Peyer's patch (tissue), 4 donors: ENCODE measurements at regions not wholly inside any gene's neighbourhood (a gene's known extent, or its start where the extent isn't known, plus 50 kb on each side); places are given as distances from the start of the nearest gene placed in this dataset.
A peak's percentile ranks its signal among the peaks of the same experiment; 100 is the strongest.

Experiments
- DNase-seq, 3 donors: peaks; one replicate each; pipeline ENCODE4 v3.0.0-alpha.2; 2017 to 2019
- H3K27ac ChIP-seq, 4 donors: fragments of 200-600 bp; sonication (generic); one replicate each; pipeline ENCODE4 v1.5.1; 2016 to 2019
- H3K27me3 ChIP-seq, 2 donors: fragments of 200-600 bp; sonication (generic); one replicate each; pipeline ENCODE4 v1.5.1; 2019
- H3K36me3 ChIP-seq, 3 donors: fragments of 200-600 bp; sonication (generic); one replicate each; pipeline ENCODE4 v1.5.1; 2016 to 2019
- H3K4me1 ChIP-seq, 4 donors: fragments of 200-600 bp; sonication (generic); one replicate each; pipeline ENCODE4 v1.5.1; 2016 to 2019
- H3K4me3 ChIP-seq, 4 donors: fragments of 200-600 bp; sonication (generic); 1 replicate in 3 of 4; 2 replicates in 1 of 4; pipeline ENCODE4 v1.5.1; 2016 to 2019; ENCODE audit warnings: mild to moderate bottlenecking in 1 of 4
- H3K9me3 ChIP-seq, 4 donors: fragments of 200-600 bp; sonication (generic); one replicate each; pipeline ENCODE4 v1.5.1; 2016 to 2019; ENCODE audit warnings: mild to moderate bottlenecking in 1 of 4
- POLR2A ChIP-seq, 2 donors: fragments of 450-650 bp; IDR thresholded peaks; one replicate each; pipeline ENCODE4 v1.5.1; 2017; ENCODE audit warnings: antibody characterized with exemption in 2 of 2, mild to moderate bottlenecking in 2 of 2, moderate library complexity in 2 of 2
- TF ChIP-seq, protein P1 (sequence below), 6 experiments: fragments of 450-650 bp in 4 of 6; fragments of 200-600 bp in 2 of 6; sonication (generic) in 1 of 6; IDR thresholded peaks; one replicate each; pipeline ENCODE4 v1.5.1; 2017 to 2019; ENCODE audit warnings: antibody characterized with exemption in 6 of 6, mild to moderate bottlenecking in 3 of 6, moderate library complexity in 1 of 6

- Histone ChIP-seq H3K36me3 (no peaks in the 10 kb centered on the region), H3K9me3 (no peaks in the 10 kb centered on the region), H3K27ac (no peak overlapping the region), H3K27me3 (no peaks in the 10 kb centered on the region), H3K4me3 (no peak overlapping the region), H3K4me1 (peaks cover 0 to 10% (median 3%) of the 10 kb centered on the region in 4 donors)
- DNase-seq = peak in 1 of 3 donors; percentile 38
- TF ChIP-seq, protein P1, sequence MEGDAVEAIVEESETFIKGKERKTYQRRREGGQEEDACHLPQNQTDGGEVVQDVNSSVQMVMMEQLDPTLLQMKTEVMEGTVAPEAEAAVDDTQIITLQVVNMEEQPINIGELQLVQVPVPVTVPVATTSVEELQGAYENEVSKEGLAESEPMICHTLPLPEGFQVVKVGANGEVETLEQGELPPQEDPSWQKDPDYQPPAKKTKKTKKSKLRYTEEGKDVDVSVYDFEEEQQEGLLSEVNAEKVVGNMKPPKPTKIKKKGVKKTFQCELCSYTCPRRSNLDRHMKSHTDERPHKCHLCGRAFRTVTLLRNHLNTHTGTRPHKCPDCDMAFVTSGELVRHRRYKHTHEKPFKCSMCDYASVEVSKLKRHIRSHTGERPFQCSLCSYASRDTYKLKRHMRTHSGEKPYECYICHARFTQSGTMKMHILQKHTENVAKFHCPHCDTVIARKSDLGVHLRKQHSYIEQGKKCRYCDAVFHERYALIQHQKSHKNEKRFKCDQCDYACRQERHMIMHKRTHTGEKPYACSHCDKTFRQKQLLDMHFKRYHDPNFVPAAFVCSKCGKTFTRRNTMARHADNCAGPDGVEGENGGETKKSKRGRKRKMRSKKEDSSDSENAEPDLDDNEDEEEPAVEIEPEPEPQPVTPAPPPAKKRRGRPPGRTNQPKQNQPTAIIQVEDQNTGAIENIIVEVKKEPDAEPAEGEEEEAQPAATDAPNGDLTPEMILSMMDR (IDR thresholded peaks at IDR 0.05) = no peak
- no peak for TF ChIP-seq POLR2A (IDR thresholded peaks at IDR 0.05)
Observed at GRCh38 chr15:77547801-77548588, 84.7 kb downstream of the LINGO1 start.

DNA sequence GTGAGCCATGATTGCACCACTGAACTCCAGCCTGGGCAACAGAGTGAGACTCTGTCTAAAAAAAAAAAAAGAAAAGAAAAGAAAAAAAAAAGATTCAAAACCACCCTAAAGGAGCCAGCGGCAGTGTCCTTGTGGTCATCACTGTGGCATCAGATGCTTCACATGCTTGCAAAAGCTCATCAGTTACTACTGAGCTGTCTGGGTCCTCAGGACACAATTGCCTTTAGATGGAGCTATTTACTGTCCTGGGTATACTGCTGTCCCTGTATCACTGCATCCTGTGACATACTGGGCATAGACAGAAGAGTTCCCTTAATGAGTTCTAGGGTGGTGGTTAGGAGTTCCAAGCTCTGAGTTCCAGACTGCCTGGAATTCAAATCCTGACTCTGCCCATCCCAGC lies 85.8 kb downstream of the LINGO1 start:
- DNase-seq = no peak
- H3K9me3 ChIP-seq = no peaks in the 10 kb centered on the region

GRCh38 chr15:77546050-77546501 lies 86.6 kb downstream of the LINGO1 start:
- Histone ChIP-seq H3K4me3 (no peak overlapping the region), H3K36me3 (no peaks in the 10 kb centered on the region), H3K9me3 (no peaks in the 10 kb centered on the region), H3K27me3 (no peaks in the 10 kb centered on the region), H3K27ac (no peak overlapping the region), H3K4me1 (peaks cover 0 to 16% (median 4%) of the 10 kb centered on the region in 4 donors)
- no peak for TF ChIP-seq POLR2A (IDR thresholded peaks at IDR 0.05)
- TF ChIP-seq, protein P1 (IDR thresholded peaks at IDR 0.05) = no peak
- DNase-seq = peak in 1 of 3 donors; percentile 28

More for the DNA sequence above, 85.8 kb downstream of the LINGO1 start:
- Histone ChIP-seq H3K4me1 (peaks cover 0 to 16% (median 4%) of the 10 kb centered on the region in 4 donors), H3K36me3 (no peaks in the 10 kb centered on the region), H3K27ac (no peak overlapping the region), H3K4me3 (no peak overlapping the region), H3K27me3 (no peaks in the 10 kb centered on the region)
- TF ChIP-seq POLR2A (IDR thresholded peaks at IDR 0.05) = no peak
- TF ChIP-seq, protein P1 (IDR thresholded peaks at IDR 0.05) = no peak

- H3K4me1 ChIP-seq = peaks cover 0 to 16% (median 4%) of the 10 kb centered on the region in 4 donors
- DNase-seq = no peak
- no peaks in the 10 kb centered on the region for H3K9me3 ChIP-seq
- no peaks in the 10 kb centered on the region for H3K27me3 ChIP-seq
- no peak overlapping the region for H3K27ac ChIP-seq
- no peaks in the 10 kb centered on the region for H3K36me3 ChIP-seq
- TF ChIP-seq POLR2A (IDR thresholded peaks at IDR 0.05) = no peak
- TF ChIP-seq, protein P1 (IDR thresholded peaks at IDR 0.05) = no peak
- no peak overlapping the region for H3K4me3 ChIP-seq
Observed at GRCh38 chr15:77545058-77545457, 87.7 kb downstream of the LINGO1 start.

GRCh38 chr15:77544162-77544561 lies 88.5 kb downstream of the LINGO1 start:
- H3K27ac ChIP-seq = no peak overlapping the region
- H3K4me1 ChIP-seq = peaks cover 0 to 16% (median 6%) of the 10 kb centered on the region in 4 donors
- no peaks in the 10 kb centered on the region for H3K9me3 ChIP-seq
- no peak for DNase-seq
- H3K27me3 ChIP-seq = no peaks in the 10 kb centered on the region
- no peak overlapping the region for H3K4me3 ChIP-seq
- no peak for TF ChIP-seq POLR2A (IDR thresholded peaks at IDR 0.05)
- TF ChIP-seq, protein P1 (IDR thresholded peaks at IDR 0.05) = no peak
- no peaks in the 10 kb centered on the region for H3K36me3 ChIP-seq
